GM19025 (cell line): ENCODE measurements at regions not wholly inside any gene's neighbourhood (a gene's known extent, or its start where the extent isn't known, plus 50 kb on each side); places are given as distances from the start of the nearest gene placed in this dataset.
"Not testable (repeated sequence)": the region's sequence is repeated elsewhere in the genome, so short reads cannot be mapped to it uniquely, and the experiment has no call there.

ENCODE experiments used
- ATAC-seq: cut with Tn5 transposase; IDR thresholded peaks from one replicate; pipeline ENCODE4 v1.9.1; 2021; ENCODE audit warnings: mild to moderate bottlenecking, low read depth, moderate library complexity; ENCODE audit not compliant: unreplicated experiment

GRCh38 chr18:49731860-49732311 lies 81.4 kb downstream of the ACAA2 start:
- ATAC-seq = no peak

- ATAC-seq = no peak
Measured at GRCh38 chr18:49731421-49731841, 81.9 kb downstream of the ACAA2 start.

GRCh38 chr18:49730951-49731391 lies 82.4 kb downstream of the ACAA2 start:
- ATAC-seq = no peak

GRCh38 chr18:49728542-49728941 lies 84.8 kb downstream of the ACAA2 start:
- no peak for ATAC-seq

- ATAC-seq = no peak
Measured at GRCh38 chr18:49727816-49728215, 85.5 kb downstream of the ACAA2 start.

- ATAC-seq = no peak
Measured at GRCh38 chr18:49726675-49726963, 86.7 kb downstream of the ACAA2 start.

GRCh38 chr18:49725809-49726674 lies 87.3 kb downstream of the ACAA2 start:
- no peak for ATAC-seq

- ATAC-seq = peak; percentile 62
Measured at GRCh38 chr18:49723648-49724180, 89.6 kb downstream of the ACAA2 start.

GRCh38 chr18:49722477-49722876 lies 90.9 kb downstream of the ACAA2 start:
- no peak for ATAC-seq

GRCh38 chr18:49721981-49722380 lies 91.4 kb downstream of the ACAA2 start:
- no peak for ATAC-seq

GRCh38 chr18:49720944-49721343 lies 92.4 kb downstream of the ACAA2 start:
- not testable (repeated sequence) for ATAC-seq

GRCh38 chr18:49717617-49718016 lies 95.7 kb downstream of the ACAA2 start:
- ATAC-seq = no peak

- no peak for ATAC-seq
Measured at GRCh38 chr18:49716035-49716434, 97.3 kb downstream of the ACAA2 start.

GRCh38 chr18:49709347-49709690 lies 104.0 kb downstream of the ACAA2 start:
- ATAC-seq = no peak

- ATAC-seq = no peak
Measured at GRCh38 chr18:49708662-49709346, 104.5 kb downstream of the ACAA2 start.

GRCh38 chr18:49707599-49707998 lies 105.7 kb downstream of the ACAA2 start:
- no peak for ATAC-seq

- no peak for ATAC-seq
Measured at GRCh38 chr18:49704334-49704733, 109.0 kb downstream of the ACAA2 start.

- ATAC-seq = no peak
Measured at GRCh38 chr18:49701190-49701589, 112.1 kb downstream of the ACAA2 start.

- ATAC-seq = no peak
Measured at GRCh38 chr18:49699303-49699702, 114.0 kb downstream of the ACAA2 start.

GRCh38 chr18:49698525-49699025 lies 114.8 kb downstream of the ACAA2 start:
- ATAC-seq = no peak

GRCh38 chr18:49697757-49698524 lies 115.4 kb downstream of the ACAA2 start:
- ATAC-seq = no peak
